K562 (cell line): ENCODE measurements at regions not wholly inside any gene's neighbourhood (a gene's known extent, or its start where the extent isn't known, plus 50 kb on each side); places are given as distances from the start of the nearest gene placed in this dataset.

ENCODE experiments used
- ESRRA ChIP-seq: fragments of 450-650 bp; IDR thresholded peaks from 2 replicates; pipeline ENCODE4 v1.6.1; 2014; ENCODE audit warnings: low read depth, mild to moderate bottlenecking, moderate library complexity, borderline replicate concordance
- FOXA1 ChIP-seq: fragments of 450-650 bp; IDR thresholded peaks from 2 replicates; pipeline ENCODE4 v1.6.1; 2016; ENCODE audit warnings: mild to moderate bottlenecking, borderline replicate concordance
- KLF16 ChIP-seq: IDR thresholded peaks from 2 replicates; pipeline ENCODE4 v1.6.1; 2016; ENCODE audit warnings: antibody characterized with exemption
- POLR2AphosphoS5 ChIP-seq: IDR thresholded peaks from 2 replicates; pipeline ENCODE4 v1.6.1; 2011; ENCODE audit warnings: mild to moderate bottlenecking, low read depth, low read length, moderate library complexity; ENCODE audit not compliant: control insufficient read depth, insufficient read depth
- RBM39 ChIP-seq: fragments of 200-400 bp; formaldehyde crosslinking; optimal IDR thresholded peaks from 2 replicates; pipeline ENCODE3; 2018; ENCODE audit warnings: low read depth, low read length
- SRSF9 ChIP-seq: fragments of 200-400 bp; formaldehyde crosslinking; IDR thresholded peaks from 2 replicates; pipeline ENCODE4 v1.6.1; 2017; ENCODE audit warnings: low read depth, low read length, borderline replicate concordance
- TBL1XR1 ChIP-seq, 2 experiments: IDR thresholded peaks; 2 replicates each; pipeline ENCODE4 v1.6.1; 2012; ENCODE audit warnings: improper control_type of control experiment in 2 of 2, low read length in 2 of 2, mild to moderate bottlenecking in 1 of 2
- XRCC3 ChIP-seq: fragments of 450-650 bp; IDR thresholded peaks from 2 replicates; pipeline ENCODE4 v1.6.1; 2017; ENCODE audit warnings: mild to moderate bottlenecking, moderate library complexity
- ZC3H11A ChIP-seq: IDR thresholded peaks from 2 replicates; pipeline ENCODE4 v1.6.1; 2012; ENCODE audit warnings: low read depth, low read length, improper control_type of control experiment
- ZNF354B ChIP-seq: fragments of 250-450 bp; sonication (Bioruptor Pico); IDR thresholded peaks from 2 replicates; pipeline ENCODE4 v1.4.0; 2020

- TF ChIP-seq POLR2AphosphoS5 = no peak
- TF ChIP-seq FOXA1 = no peak
- TF ChIP-seq XRCC3 = no peak
- no peak for TF ChIP-seq ZC3H11A
- no peak for TF ChIP-seq TBL1XR1 (IDR thresholded peaks at IDR 0.05; ENCODE audit: low read length in 2 of 2)
- no peak for TF ChIP-seq KLF16
- no peak for TF ChIP-seq ESRRA
- TF ChIP-seq SRSF9 = no peak
- no peak for TF ChIP-seq ZNF354B (CRISPR knock-in tag)
- TF ChIP-seq RBM39 = no peak
Observed at GRCh38 chr20:11372876-11373790, 544.6 kb upstream of the BTBD3 start.
